Nephron (organoid): ENCODE measurements at regions not wholly inside any gene's neighbourhood (a gene's known extent, or its start where the extent isn't known, plus 50 kb on each side); places are given as distances from the start of the nearest gene placed in this dataset.

Source experiments
- H3K27ac Mint-ChIP-seq, 3 experiments: 2 replicates each; pipeline ENCODE4 v1.8.0; 2020; ENCODE audit warnings: mixed read lengths in 3 of 3, mild to moderate bottlenecking in 2 of 3, moderate library complexity in 1 of 3
- H3K27me3 Mint-ChIP-seq: 2 replicates; pipeline ENCODE4 v1.8.0; 2021; ENCODE audit warnings: low read depth, mild to moderate bottlenecking, moderate library complexity, mixed read lengths
- H3K36me3 Mint-ChIP-seq: 2 replicates; pipeline ENCODE4 v1.8.0; 2020; ENCODE audit warnings: low read depth, mixed read lengths
- H3K4me1 Mint-ChIP-seq: 2 replicates; pipeline ENCODE4 v1.8.0; 2020; ENCODE audit warnings: mixed read lengths
- H3K4me3 Mint-ChIP-seq, 3 experiments: 2 replicates each; pipeline ENCODE4 v1.8.0; 2020; ENCODE audit warnings: mild to moderate bottlenecking in 3 of 3, mixed read lengths in 3 of 3, moderate library complexity in 2 of 3
- H3K9me3 Mint-ChIP-seq: 2 replicates; pipeline ENCODE4 v1.8.0; 2020; ENCODE audit warnings: mixed read lengths
- CTCF ChIP-seq, 3 experiments: fragments of 200-600 bp; sonication (generic); IDR thresholded peaks; one replicate each; pipeline ENCODE4 v1.5.0; 2021; ENCODE audit warnings: antibody characterized with exemption in 3 of 3; ENCODE audit not compliant: unreplicated experiment in 3 of 3

- Mint-ChIP-seq H3K4me3 (no peak overlapping the region), H3K27ac (no peak overlapping the region), H3K27me3 (no peaks in the 10 kb centered on the region)
Observed at GRCh38 chr1:213898684-213899083, 89.1 kb upstream of the PROX1 start.

GRCh38 chr1:213899413-213899812 is 88.4 kb upstream of the PROX1 start:
- H3K27me3 Mint-ChIP-seq = no peaks in the 10 kb centered on the region
- H3K4me3 Mint-ChIP-seq = no peak overlapping the region
- H3K4me1 Mint-ChIP-seq = peaks cover 11% of the 10 kb centered on the region
- H3K36me3 Mint-ChIP-seq = no peaks in the 10 kb centered on the region
- H3K27ac Mint-ChIP-seq = no peak overlapping the region
- TF ChIP-seq CTCF (IDR thresholded peaks at IDR 0.05; ENCODE audit: unreplicated experiment in 3 of 3) = no peak
- no peaks in the 10 kb centered on the region for H3K9me3 Mint-ChIP-seq

More at GRCh38 chr1:213898684-213899083, 89.1 kb upstream of the PROX1 start:
- Mint-ChIP-seq H3K9me3 (no peaks in the 10 kb centered on the region), H3K36me3 (no peaks in the 10 kb centered on the region), H3K4me1 (peaks cover 11% of the 10 kb centered on the region)
- TF ChIP-seq CTCF (IDR thresholded peaks at IDR 0.05; ENCODE audit: unreplicated experiment in 3 of 3) = no peak

- H3K36me3 Mint-ChIP-seq = no peaks in the 10 kb centered on the region
- H3K9me3 Mint-ChIP-seq = no peaks in the 10 kb centered on the region
- peaks cover 5% of the 10 kb centered on the region for H3K27me3 Mint-ChIP-seq
- no peak overlapping the region for H3K4me3 Mint-ChIP-seq
- H3K4me1 Mint-ChIP-seq = peaks cover 5% of the 10 kb centered on the region
- no peak for TF ChIP-seq CTCF (IDR thresholded peaks at IDR 0.05; ENCODE audit: unreplicated experiment in 3 of 3)
- no peak overlapping the region for H3K27ac Mint-ChIP-seq
Observed at GRCh38 chr1:213905344-213905743, 82.4 kb upstream of the PROX1 start.

DNA sequence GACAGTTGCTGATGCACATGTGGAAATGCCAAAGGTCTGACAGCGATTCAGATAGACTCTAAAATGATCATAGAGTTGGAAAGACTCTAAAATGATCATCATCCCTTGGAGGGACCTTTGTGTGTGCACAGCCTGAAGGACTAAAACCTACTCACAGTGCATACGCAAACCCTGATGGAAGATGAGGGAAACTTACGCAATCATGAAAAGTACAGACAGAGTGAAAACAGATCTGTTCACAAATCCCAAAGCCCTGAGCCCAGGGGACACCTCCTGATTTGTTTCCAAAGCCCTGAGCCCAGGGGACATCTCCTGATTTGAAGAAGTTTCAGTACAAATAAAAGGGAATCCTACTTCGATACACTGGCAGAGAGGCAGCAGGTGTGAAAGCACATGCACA is 79.3 kb upstream of the PROX1 start:
- TF ChIP-seq CTCF (IDR thresholded peaks at IDR 0.05; ENCODE audit: unreplicated experiment in 3 of 3) = no peak
- H3K36me3 Mint-ChIP-seq = no peaks in the 10 kb centered on the region
- H3K27ac Mint-ChIP-seq = no peak overlapping the region
- H3K4me3 Mint-ChIP-seq = no peak overlapping the region
- H3K4me1 Mint-ChIP-seq = no peaks in the 10 kb centered on the region
- H3K27me3 Mint-ChIP-seq = peaks cover 12% of the 10 kb centered on the region
- no peaks in the 10 kb centered on the region for H3K9me3 Mint-ChIP-seq

DNA sequence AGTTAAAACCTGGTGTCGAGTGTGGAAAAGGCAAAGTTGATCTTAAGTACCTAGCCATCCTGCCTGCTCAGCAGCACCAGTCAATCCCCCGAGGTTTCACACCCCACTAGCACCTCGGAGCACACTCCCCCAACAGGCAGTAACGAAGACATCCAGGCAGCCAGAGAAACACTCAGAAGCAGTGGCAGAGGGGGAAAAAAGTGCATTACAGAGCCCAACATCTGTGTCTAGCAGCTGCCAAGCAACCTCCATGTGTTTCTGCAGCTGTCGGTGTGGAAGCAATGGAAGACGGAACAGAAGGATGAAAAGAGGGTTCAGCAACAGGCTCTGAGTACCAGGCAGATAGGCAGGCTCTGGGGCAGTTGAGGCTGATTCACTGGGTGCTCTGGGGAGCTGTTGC is 73.4 kb upstream of the PROX1 start:
- TF ChIP-seq CTCF (IDR thresholded peaks at IDR 0.05; ENCODE audit: unreplicated experiment in 3 of 3) = no peak

GRCh38 chr1:213921311-213921710 is 66.5 kb upstream of the PROX1 start:
- Mint-ChIP-seq H3K27me3 (peaks cover 4% of the 10 kb centered on the region), H3K27ac (no peak overlapping the region), H3K9me3 (no peaks in the 10 kb centered on the region), H3K4me1 (no peaks in the 10 kb centered on the region), H3K4me3 (no peak overlapping the region), H3K36me3 (no peaks in the 10 kb centered on the region)
- no peak for TF ChIP-seq CTCF (IDR thresholded peaks at IDR 0.05; ENCODE audit: unreplicated experiment in 3 of 3)

More for the DNA sequence above, 73.4 kb upstream of the PROX1 start:
- no peaks in the 10 kb centered on the region for H3K9me3 Mint-ChIP-seq
- peaks cover 10% of the 10 kb centered on the region for H3K4me1 Mint-ChIP-seq
- H3K4me3 Mint-ChIP-seq = no peak overlapping the region
- peaks cover 23% of the 10 kb centered on the region for H3K27me3 Mint-ChIP-seq
- no peaks in the 10 kb centered on the region for H3K36me3 Mint-ChIP-seq
- H3K27ac Mint-ChIP-seq = no peak overlapping the region
